ENCODE measurements at regions not wholly inside any gene's neighbourhood (a gene's known extent, or its start where the extent isn't known, plus 50 kb on each side); places are given as distances from the start of the nearest gene placed in this dataset.

- DNase-seq = no peak
Measured at GRCh38 chr14:98227000-98227726, 1044.8 kb downstream of the BCL11B start.

- DNase-seq = no peak
Measured at GRCh38 chr14:98227727-98228111, 1044.3 kb downstream of the BCL11B start.

- DNase-seq = no peak
Measured at GRCh38 chr14:98229656-98230366, 1042.2 kb downstream of the BCL11B start.

- DNase-seq = no peak
Measured at GRCh38 chr14:98230411-98230810, 1041.6 kb downstream of the BCL11B start.

- DNase-seq = no peak
Measured at GRCh38 chr14:98231210-98231609, 1040.8 kb downstream of the BCL11B start.

- no peak for DNase-seq
Measured at GRCh38 chr14:98233656-98234055, 1038.3 kb downstream of the BCL11B start.

GRCh38 chr14:98234208-98234607, 1037.8 kb downstream of the BCL11B start:
- DNase-seq = no peak

DNA sequence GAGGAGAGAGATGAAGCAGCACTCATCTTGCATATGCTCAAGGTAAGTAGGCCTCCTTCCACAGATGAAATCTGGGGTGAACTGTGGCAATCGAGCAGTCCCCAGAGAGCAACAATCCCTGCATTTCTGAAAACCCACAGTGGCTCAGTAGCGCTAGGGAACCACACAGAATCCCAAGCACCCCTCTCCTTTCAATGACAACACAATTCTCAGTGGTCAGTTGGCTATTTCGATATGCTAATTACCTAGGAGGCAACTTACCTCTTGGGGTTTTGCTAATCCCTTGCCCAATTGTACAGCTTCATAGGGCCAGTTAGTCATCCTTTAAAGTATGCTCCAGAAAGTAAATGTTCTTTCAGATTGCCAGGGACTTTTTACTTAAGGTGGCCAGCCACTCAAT, 1035.7 kb downstream of the BCL11B start:
- DNase-seq = no peak

DNA sequence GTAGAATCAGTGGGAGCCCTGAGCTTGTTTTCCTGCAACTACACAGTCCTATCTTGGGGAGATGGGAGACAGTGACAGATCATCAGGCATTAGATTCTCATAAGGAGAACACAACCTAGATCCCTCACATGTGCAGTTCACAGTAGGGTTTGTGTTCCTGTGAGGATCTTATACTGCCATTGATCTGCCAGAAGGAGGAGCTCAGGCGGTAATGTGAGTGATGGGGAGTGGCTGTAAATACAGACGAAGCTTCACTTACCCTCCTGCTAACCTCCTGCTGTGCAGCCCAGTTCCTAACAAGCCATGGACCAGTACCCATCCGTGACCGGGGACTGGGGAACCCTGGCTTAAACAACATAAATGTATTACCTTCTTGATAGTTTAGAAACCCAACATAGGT, 1034.1 kb downstream of the BCL11B start:
- DNase-seq = no peak

DNA sequence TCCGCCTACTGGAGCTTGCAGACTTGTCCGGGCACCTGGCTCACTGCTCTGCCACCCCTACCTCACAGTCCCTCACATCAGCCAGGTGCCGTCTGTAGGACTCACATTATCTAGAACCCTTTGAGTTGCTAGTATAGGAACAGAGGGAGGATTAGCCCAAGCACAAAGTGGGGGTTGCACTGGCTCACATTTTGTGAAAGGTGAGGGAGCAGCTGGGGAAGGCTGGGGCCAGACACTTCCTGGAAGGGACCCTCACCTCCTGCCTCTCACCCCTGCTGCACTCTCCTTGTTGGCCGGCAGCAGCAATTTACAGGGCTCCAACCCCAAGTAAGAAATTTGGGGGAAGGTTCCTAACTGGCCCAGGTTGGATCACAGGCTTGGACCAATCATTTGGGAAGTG, 1031.6 kb downstream of the BCL11B start:
- DNase-seq = no peak

GRCh38 chr14:98242903-98243302, 1029.1 kb downstream of the BCL11B start:
- DNase-seq = no peak

- DNase-seq = no peak
Measured at GRCh38 chr14:98243332-98243731, 1028.7 kb downstream of the BCL11B start.

DNA sequence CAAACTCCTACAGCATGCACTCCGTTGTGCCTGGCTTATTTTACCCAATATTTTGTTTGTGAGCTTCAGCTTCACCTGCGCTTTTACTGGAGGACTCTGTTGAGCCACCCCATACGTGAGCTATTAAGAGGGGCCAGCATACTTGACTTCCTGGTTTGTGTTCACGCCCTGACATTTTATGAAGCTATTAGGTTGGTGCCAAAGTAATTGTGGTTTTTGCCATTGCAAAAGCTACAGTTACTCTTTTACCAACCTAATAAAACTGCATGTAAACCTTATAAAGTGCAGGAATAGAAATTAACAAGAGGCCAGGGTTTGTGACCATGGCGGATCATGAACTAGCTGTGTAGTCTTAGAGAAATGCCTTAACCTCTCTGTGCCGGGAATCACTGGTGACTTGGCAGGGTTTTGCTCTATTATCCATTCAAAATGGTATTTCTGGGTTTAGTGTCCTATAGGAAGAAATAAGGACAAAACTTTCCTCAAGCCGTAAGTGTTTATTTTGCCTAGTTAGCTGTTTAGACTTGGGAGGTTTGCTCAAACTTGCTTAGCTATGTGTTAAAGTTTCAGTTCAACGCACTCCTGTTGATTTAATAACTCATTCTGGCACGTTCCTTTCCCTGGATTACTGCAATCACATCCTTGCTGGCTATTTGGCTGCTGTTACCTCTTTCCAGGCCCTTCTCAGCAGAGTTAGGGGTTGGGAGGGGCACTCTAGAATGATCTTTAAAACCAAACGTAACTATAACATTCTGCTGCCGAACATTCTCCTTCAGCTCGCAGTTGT, 1027.6 kb downstream of the BCL11B start:
- no peak for DNase-seq

GRCh38 chr14:98244966-98245569, 1026.9 kb downstream of the BCL11B start:
- no peak for DNase-seq

GRCh38 chr14:98249057-98249456, 1022.9 kb downstream of the BCL11B start:
- DNase-seq = no peak

DNA sequence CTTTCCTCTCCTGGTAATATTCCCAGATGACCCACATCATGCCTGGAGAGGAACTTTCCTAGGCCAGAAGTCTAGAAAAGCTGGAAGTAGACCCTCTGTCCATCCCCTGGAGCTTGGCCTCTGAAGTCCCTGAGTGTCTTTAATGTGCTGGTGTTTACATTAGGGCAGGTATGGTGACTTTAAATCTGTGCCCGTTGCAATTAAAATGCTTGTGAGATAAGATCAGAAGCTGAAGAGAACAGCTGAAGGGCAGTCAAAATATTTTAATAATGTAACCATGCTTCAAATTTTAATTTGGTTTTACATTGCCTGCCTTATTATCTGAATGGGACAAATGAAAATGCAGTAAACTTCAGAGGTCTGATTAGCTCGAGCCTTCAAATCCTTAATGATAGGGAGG, 1022.5 kb downstream of the BCL11B start:
- no peak for DNase-seq

GRCh38 chr14:98252820-98253219, 1019.2 kb downstream of the BCL11B start:
- DNase-seq = no peak

DNA sequence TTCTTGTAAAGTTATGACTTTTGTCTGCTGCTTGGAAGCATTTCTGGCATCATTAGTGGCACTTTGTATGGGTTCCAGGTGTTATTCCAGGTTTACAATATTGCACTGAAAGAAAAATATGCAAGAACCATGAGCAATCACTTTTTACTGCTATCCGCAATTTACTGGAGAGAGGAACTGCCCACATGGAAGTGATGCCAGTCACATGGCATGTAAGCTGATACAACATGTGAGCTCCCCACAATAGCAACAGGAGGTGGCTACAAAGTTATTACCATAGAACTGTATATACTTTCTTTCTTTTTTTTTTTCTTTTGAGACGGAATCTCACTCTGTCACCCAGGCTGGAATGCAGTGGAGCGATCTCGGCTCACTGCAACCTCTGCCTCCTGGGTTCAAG, 1012.1 kb downstream of the BCL11B start:
- no peak for DNase-seq

DNA sequence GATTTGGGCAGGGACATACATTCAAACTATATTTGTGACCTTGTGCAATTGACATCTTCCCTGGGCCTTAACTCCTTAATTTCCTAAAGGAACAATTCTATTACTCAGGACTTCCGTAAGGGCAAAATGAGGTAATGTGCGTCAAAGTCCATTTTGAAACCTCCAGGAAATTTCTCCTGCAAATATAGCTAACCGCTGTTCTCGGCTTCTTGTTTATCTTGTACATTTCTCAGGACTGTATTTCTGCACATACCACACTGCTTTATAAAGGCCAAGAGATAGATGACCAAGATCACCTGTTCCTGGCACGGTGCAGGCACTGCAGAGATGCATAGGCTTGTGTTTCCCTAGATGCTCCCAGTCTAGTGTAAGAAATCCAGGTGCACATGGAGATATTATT, 1009.4 kb downstream of the BCL11B start:
- no peak for DNase-seq

- no peak for DNase-seq
Measured at GRCh38 chr14:98269533-98269932, 1002.5 kb downstream of the BCL11B start.

DNA sequence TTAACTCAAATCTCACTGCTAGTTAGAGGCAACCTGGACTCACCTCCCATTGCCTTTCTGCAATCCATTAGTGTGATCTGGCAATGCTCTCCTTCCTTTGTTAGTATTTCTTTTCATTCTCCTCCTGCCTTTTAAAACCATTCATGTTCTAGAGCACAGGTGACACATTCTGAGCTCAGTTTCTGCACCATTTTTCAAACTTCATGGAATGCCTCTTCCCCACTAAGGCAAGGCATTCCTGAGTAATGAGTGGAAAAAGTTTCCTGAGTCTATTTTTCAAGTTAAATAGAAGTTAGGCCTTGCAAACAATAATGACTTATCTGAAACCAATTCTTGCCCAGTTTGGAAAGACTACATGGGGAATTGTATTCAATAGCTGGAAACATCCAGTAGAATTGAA, 1001.8 kb downstream of the BCL11B start:
- DNase-seq = no peak

GRCh38 chr14:98274596-98274995, 997.4 kb downstream of the BCL11B start:
- no peak for DNase-seq

DNA sequence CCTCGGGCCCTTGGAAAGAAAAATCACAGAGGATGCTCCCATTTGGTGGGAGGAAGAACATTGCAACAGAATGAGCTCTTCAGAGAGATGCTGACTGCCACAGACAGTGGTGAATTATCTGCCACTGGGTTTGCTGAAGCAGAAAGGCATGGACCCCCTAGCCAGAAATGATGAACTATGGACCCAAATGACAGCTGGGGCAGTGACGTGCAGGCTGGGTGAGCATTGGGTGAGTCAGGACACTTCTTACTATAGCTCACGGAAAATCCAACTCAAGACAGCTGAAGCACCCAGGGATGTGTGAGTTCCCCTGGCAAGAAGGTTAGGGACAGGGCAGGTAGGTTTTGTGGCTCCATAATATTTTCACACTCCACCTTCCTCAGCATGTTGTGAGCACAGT, 993.2 kb downstream of the BCL11B start:
- no peak for DNase-seq

Measured in inflammatory macrophage treated with lipopolysaccharide for 1 hour (primary cell).